Small intestine (tissue), 7 donors: ENCODE measurements at regions not wholly inside any gene's neighbourhood (a gene's known extent, or its start where the extent isn't known, plus 50 kb on each side); places are given as distances from the start of the nearest gene placed in this dataset.
"Not testable (repeated sequence)": the region's sequence is repeated elsewhere in the genome, so short reads cannot be mapped to it uniquely, and the experiment has no call there.

Experiments used
- DNase-seq, 2 donors: peaks; one replicate each; pipeline versions ENCODE4 v3.0.0 to v3.0.0-alpha.2; 2013
- FAIRE-seq: peaks from 2 replicates; lab custom pipeline; 2012; peaks lifted over from hg19 to GRCh38; lab: Jason Lieb, UNC
- H3K27ac ChIP-seq, 3 donors: one replicate each; pipeline ENCODE4 v1.5.1; 2013; ENCODE audit warnings: low read length in 2 of 3, mild to moderate bottlenecking in 2 of 3, control low read depth in 1 of 3, inconsistent platforms in 1 of 3, low read depth in 1 of 3, moderate library complexity in 1 of 3
- H3K27me3 ChIP-seq, 3 donors: one replicate each; pipeline ENCODE4 v1.6.1; 2013; ENCODE audit warnings: low read length in 3 of 3, inconsistent platforms in 1 of 3; ENCODE audit not compliant: control insufficient read depth in 3 of 3, insufficient read depth in 3 of 3
- H3K36me3 ChIP-seq, 3 donors: one replicate each; pipeline ENCODE4 v1.6.1; 2013; ENCODE audit warnings: low read length in 3 of 3, inconsistent platforms in 1 of 3, low read depth in 1 of 3, mild to moderate bottlenecking in 1 of 3, moderate library complexity in 1 of 3; ENCODE audit not compliant: control insufficient read depth in 3 of 3, insufficient read depth in 2 of 3
- H3K4me1 ChIP-seq, 3 donors: one replicate each; pipeline ENCODE4 v1.6.1; 2013; ENCODE audit warnings: low read length in 2 of 3, inconsistent platforms in 1 of 3, low read depth in 1 of 3, mild to moderate bottlenecking in 1 of 3, moderate library complexity in 1 of 3; ENCODE audit not compliant: control insufficient read depth in 3 of 3, insufficient read depth in 2 of 3
- H3K4me3 ChIP-seq, 3 donors: one replicate each; pipeline ENCODE4 v1.5.1; 2013; ENCODE audit warnings: low read length in 3 of 3, control low read depth in 1 of 3, inconsistent platforms in 1 of 3, low read depth in 1 of 3, mild to moderate bottlenecking in 1 of 3, moderate library complexity in 1 of 3
- H3K9me3 ChIP-seq, 2 donors: one replicate each; pipeline ENCODE4 v1.6.1; 2013; ENCODE audit warnings: low read depth in 1 of 2, low read length in 1 of 2; ENCODE audit not compliant: control insufficient read depth in 2 of 2, insufficient read depth in 1 of 2
- WGBS, 3 donors: extraction: QIAGEN DNeasy Blood & Tissue Kit; methylation state at CpG; one replicate each; pipeline ENCODE4 v1.1.7; 2013; 5-methylcytosine and 5-hydroxymethylcytosine counted together
- donor health status: healthy with polysubstance abuse.
- donor health status: control.
- donor health status: control.
- donor health status: Bipolar disorder and iron deficiency.
- donor health status: healthy.

GRCh38 chr1:215007880-215008279 is 74.7 kb upstream of the KCNK2 start:
- Histone ChIP-seq H3K27me3 (no peaks in the 10 kb centered on the region), H3K4me1 (no peaks in the 10 kb centered on the region), H3K36me3 (no peaks in the 10 kb centered on the region), H3K9me3 (no peaks in the 10 kb centered on the region), H3K27ac (no peak overlapping the region), H3K4me3 (no peak overlapping the region)
- FAIRE-seq: no peak
- DNase-seq: no peak

- 55 to 68% (median 58%) methylated on average over 3 of the region's 3 CpGs for WGBS, 3 donors
- no peaks in the 10 kb centered on the region for H3K36me3 ChIP-seq
- no peaks in the 10 kb centered on the region for H3K27me3 ChIP-seq
- no peak for DNase-seq
- no peaks in the 10 kb centered on the region for H3K4me1 ChIP-seq
- FAIRE-seq: no peak
- H3K4me3 ChIP-seq: no peak overlapping the region
- no peaks in the 10 kb centered on the region for H3K9me3 ChIP-seq
- H3K27ac ChIP-seq: no peak overlapping the region
These were observed 64.0 kb upstream of the KCNK2 start for GRCh38 chr1:215018555-215018954.

- H3K27me3 ChIP-seq: no peaks in the 10 kb centered on the region
- H3K27ac ChIP-seq: no peak overlapping the region
- H3K4me3 ChIP-seq: no peak overlapping the region
- FAIRE-seq (no peak), DNase-seq (no peak)
- H3K36me3 ChIP-seq: no peaks in the 10 kb centered on the region
- whole genome bisulfite sequencing, 3 donors: 29 to 62% (median 53%) methylated on average over 1 of the region's 1 CpG
- no peaks in the 10 kb centered on the region for H3K4me1 ChIP-seq
- no peaks in the 10 kb centered on the region for H3K9me3 ChIP-seq
These were observed 60.3 kb upstream of the KCNK2 start for GRCh38 chr1:215022204-215022603.

- H3K4me3 ChIP-seq: no peak overlapping the region
- H3K27ac ChIP-seq: no peak overlapping the region
- 41 to 60% (median 56%) methylated on average over 1 of the region's 1 CpG for WGBS, 3 donors
- no peaks in the 10 kb centered on the region for H3K27me3 ChIP-seq
- FAIRE-seq (no peak), DNase-seq (peak in 1 of 2 donors; percentile 2)
- H3K36me3 ChIP-seq: no peaks in the 10 kb centered on the region
- no peaks in the 10 kb centered on the region for H3K4me1 ChIP-seq
- no peaks in the 10 kb centered on the region for H3K9me3 ChIP-seq
These were observed 59.8 kb upstream of the KCNK2 start for GRCh38 chr1:215022741-215023141.

GRCh38 chr1:215023155-215023832 is 59.2 kb upstream of the KCNK2 start:
- Histone ChIP-seq H3K9me3 (no peaks in the 10 kb centered on the region), H3K4me3 (no peak overlapping the region), H3K27ac (no peak overlapping the region), H3K4me1 (no peaks in the 10 kb centered on the region), H3K36me3 (no peaks in the 10 kb centered on the region), H3K27me3 (no peaks in the 10 kb centered on the region)
- FAIRE-seq: no peak
- WGBS, 3 donors: 63 to 76% (median 71%) methylated on average over 4 of the region's 4 CpGs
- DNase-seq: no peak

GRCh38 chr1:215028954-215029353 is 53.6 kb upstream of the KCNK2 start:
- no peak overlapping the region for H3K4me3 ChIP-seq
- H3K4me1 ChIP-seq: no peaks in the 10 kb centered on the region
- no peak for DNase-seq
- WGBS, 3 donors: 93 to 96% (median 94%) methylated on average over 4 of the region's 4 CpGs
- no peak overlapping the region for H3K27ac ChIP-seq
- no peaks in the 10 kb centered on the region for H3K36me3 ChIP-seq
- H3K27me3 ChIP-seq: no peaks in the 10 kb centered on the region
- FAIRE-seq: no peak
- no peaks in the 10 kb centered on the region for H3K9me3 ChIP-seq

DNA sequence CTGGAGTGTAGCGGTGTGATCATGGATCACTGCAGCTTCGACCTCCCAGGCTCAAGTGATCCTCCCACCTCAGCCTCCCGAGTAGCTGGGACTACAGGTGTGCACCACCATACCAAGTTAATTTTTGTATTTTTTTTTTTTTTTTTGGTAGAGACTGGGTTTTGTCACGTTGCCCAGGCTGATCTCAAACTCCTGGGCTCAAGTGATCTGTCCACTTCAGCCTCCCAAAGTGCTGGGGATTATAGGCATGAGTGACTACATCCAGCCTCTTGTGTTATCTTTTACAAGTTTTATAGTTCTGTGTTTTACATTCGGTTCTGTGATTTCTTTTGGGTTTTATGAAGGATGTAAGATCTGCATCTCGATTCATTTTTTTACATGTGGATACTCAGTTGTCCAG is 52.0 kb upstream of the KCNK2 start:
- not testable (repeated sequence) for H3K4me1 ChIP-seq, H3K27me3 ChIP-seq, H3K9me3 ChIP-seq, H3K4me3 ChIP-seq, H3K36me3 ChIP-seq, FAIRE-seq, DNase-seq, H3K27ac ChIP-seq
- 73 to 76% (median 73%) methylated on average over 6 of the region's 6 CpGs for WGBS, 3 donors

DNA sequence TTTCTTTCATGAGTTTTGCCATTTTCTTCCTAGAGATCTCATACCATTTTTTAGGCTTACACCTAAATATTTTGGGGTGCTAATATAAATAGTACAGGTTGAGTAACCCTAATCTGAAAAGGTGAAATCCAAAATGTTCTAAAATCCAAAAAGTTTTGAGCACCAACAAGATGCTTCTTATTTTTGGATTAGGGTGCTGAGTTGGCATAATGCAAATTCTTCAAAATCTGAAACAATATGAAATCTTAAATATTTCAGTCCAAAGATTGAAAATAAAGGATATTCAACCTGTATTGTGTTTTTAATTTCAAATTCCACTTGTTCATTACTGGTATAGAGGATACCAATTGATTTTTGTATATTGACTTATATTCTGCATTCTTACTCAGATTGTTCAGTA is 51.1 kb upstream of the KCNK2 start:
- H3K4me1 ChIP-seq: no peaks in the 10 kb centered on the region
- no peaks in the 10 kb centered on the region for H3K36me3 ChIP-seq
- H3K4me3 ChIP-seq: no peak overlapping the region
- DNase-seq (no peak), FAIRE-seq (no peak)
- H3K9me3 ChIP-seq: no peaks in the 10 kb centered on the region
- no peaks in the 10 kb centered on the region for H3K27me3 ChIP-seq
- H3K27ac ChIP-seq: no peak overlapping the region
